ENCODE measurements at regions not wholly inside any gene's neighbourhood (a gene's known extent, or its start where the extent isn't known, plus 50 kb on each side); places are given as distances from the start of the nearest gene placed in this dataset.

DNA sequence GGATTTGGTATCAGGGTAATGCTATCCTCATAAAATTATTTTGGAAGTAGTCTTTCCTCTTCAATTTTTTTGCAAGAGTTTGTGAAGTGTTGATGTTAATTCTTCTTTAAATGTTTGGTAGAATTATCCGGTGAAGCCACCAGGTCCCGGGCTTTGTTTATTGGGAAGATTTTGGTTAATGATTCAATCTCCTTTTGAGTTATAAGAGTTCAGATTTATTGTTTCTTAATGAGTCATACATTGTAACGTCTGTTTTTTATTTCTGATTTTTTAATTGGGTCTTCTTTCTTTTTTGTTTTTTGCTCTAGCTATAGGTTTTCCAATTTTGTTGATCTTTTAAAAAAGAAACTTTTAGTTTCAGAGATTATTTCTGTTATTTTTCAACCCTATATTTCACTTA, 412.3 kb downstream of the PDGFC start:
- H3K4ac ChIP-seq (ENCODE audit: low read depth, low read length): no peak overlapping the region
- H3K56ac ChIP-seq (ENCODE audit: extremely low read depth, insufficient read depth, low read length): no peak overlapping the region
- no peak overlapping the region for H3K4me2 ChIP-seq (ENCODE audit: low read depth, low read length)
- no peak overlapping the region for H3K23ac ChIP-seq (ENCODE audit: low read depth, low read length)
- peak overlapping the region in 1 of 2 experiments; percentile 12; a peak in 1 of 4 replicates for H4K8ac ChIP-seq (ENCODE audit: low read depth in 2 of 2, low read length in 2 of 2)
- no peak overlapping the region for H3K9ac ChIP-seq (ENCODE audit: low read depth, low read length)
- H2BK5ac ChIP-seq (ENCODE audit: low read depth, low read length, poor library complexity, severe bottlenecking): no peak overlapping the region
- dilution Hi-C loops (cut with HindIII; ENCODE audit: low sequenced_read_pairs, unreplicated experiment) (no loop called here), intact Hi-C loops (cut with micrococcal nuclease) (no loop called here), in situ Hi-C loops (cut with MboI; ENCODE audit: low sequenced_read_pairs) (no loop called here)
- no peaks in the 10 kb centered on the region for H3K36me3 ChIP-seq (ENCODE audit: control insufficient read depth, insufficient read depth, low read length)
- H2AFZ ChIP-seq (replicated peaks; ENCODE audit: low read length, poor library complexity): no peak overlapping the region
- ATAC-seq (ENCODE audit: low read depth) (no peak), DNase-seq (peak; percentile 22)
- H3K4me1 ChIP-seq (ENCODE audit: control insufficient read depth, insufficient read depth, low read length): peaks cover 8% of the 10 kb centered on the region
- peak overlapping the region; percentile 23; the same call in 1 of the 2 replicates for H2BK120ac ChIP-seq (ENCODE audit: low read depth, low read length)
- H3K18ac ChIP-seq (ENCODE audit: low read depth, low read length): no peak overlapping the region; the same call in 1 of the 2 replicates
- H2AK5ac ChIP-seq (ENCODE audit: low read depth, low read length): no peak overlapping the region
- no peaks in the 10 kb centered on the region for H3K27me3 ChIP-seq (ENCODE audit: control insufficient read depth, insufficient read depth, low read length)
- no peak overlapping the region for H2AK9ac ChIP-seq (replicated peaks; ENCODE audit: low read depth, low read length, poor library complexity)
- no peaks in the 10 kb centered on the region for H3K79me1 ChIP-seq (ENCODE audit: low read depth in 1 of 2, low read length in 2 of 2)
- peaks cover 14% of the 10 kb centered on the region for H3K9me1 ChIP-seq (ENCODE audit: insufficient read depth, low read length)
- H3K27ac ChIP-seq (ENCODE audit: insufficient read depth, low read length): no peak overlapping the region
- CTCF ChIA-PET: no interaction called here
- BruUV-seq (replicated peaks): no TSS peak
- TF ChIP-seq CHD1 (IDR thresholded peaks at IDR 0.05; ENCODE audit: low read depth, low read length): no peak
- no peak for TF ChIP-seq BHLHE40 (IDR thresholded peaks at IDR 0.05; ENCODE audit: low read depth, low read length)
- no peak for TF ChIP-seq RAD21 (IDR thresholded peaks at IDR 0.05; ENCODE audit: low read length)
- TF ChIP-seq FOS (IDR thresholded peaks at IDR 0.05; ENCODE audit: low read depth, low read length): 0 out of 2 replicates have a peak, but pooled peaks have one; percentile 16
- H4K5ac ChIP-seq (ENCODE audit: low read depth, low read length): no peak overlapping the region
- H4K91ac ChIP-seq (ENCODE audit: insufficient read depth, low read depth, low read length): peak overlapping the region; percentile 13; the same call in 1 of the 2 replicates
- H3K9me3 ChIP-seq (ENCODE audit: control insufficient read depth, insufficient read depth, low read length): peaks cover 3% of the 10 kb centered on the region; the same call in 1 of the 2 replicates
- H3K4me3 ChIP-seq (ENCODE audit: insufficient read depth, low read depth, low read length): no peak overlapping the region
- H2BK15ac ChIP-seq (ENCODE audit: low read depth, low read length): no peak overlapping the region
- no peaks in the 10 kb centered on the region for H4K20me1 ChIP-seq (ENCODE audit: insufficient read depth, low read length)
- POLR2A ChIA-PET (ENCODE audit: unreplicated experiment): no interaction called here
- no peak overlapping the region; the same call in 1 of the 2 replicates for H3K14ac ChIP-seq (replicated peaks; ENCODE audit: low read depth, low read length)
- H2BK20ac ChIP-seq (ENCODE audit: low read depth, low read length): no peak overlapping the region
- WGBS, 2 experiments (ENCODE audit: extremely low coverage in 2 of 2, insufficient read length in 1 of 2): 0% methylated on average over 2 of the region's 3 CpGs; no CpG with 5 or more reads in 1 of the 2 experiments
